GM21786 (cell line): ENCODE measurements at regions not wholly inside any gene's neighbourhood (a gene's known extent, or its start where the extent isn't known, plus 50 kb on each side); places are given as distances from the start of the nearest gene placed in this dataset.

Experiments
- ATAC-seq: cut with Tn5 transposase; IDR thresholded peaks from one replicate; pipeline ENCODE4 v1.9.1; 2021; ENCODE audit not compliant: unreplicated experiment

- no peak for ATAC-seq
These were observed 359.9 kb upstream of the SLC14A2 start for GRCh38 chr18:45255197-45255890.

- ATAC-seq = no peak
These were observed 355.2 kb upstream of the SLC14A2 start for GRCh38 chr18:45260125-45260524.

DNA sequence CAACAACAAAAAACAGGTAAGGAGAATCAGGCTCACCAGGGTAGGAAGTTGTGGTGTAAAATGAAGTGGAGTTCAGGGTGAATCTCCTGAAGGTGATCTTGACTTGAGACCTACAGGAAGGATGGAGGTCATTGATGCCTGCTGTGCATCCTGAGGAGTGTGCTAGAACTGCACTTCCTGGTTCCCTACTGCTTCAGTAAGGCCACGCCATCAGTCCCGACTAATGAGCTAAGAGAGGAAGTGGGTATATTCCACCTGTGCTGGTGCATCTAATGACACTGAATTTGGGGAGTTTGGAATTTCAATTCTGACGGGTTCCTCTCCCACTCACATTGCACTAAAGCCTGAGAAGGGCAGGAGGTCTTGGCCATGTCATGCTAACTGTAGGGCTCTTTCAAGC, 349.3 kb upstream of the SLC14A2 start:
- ATAC-seq = no peak

DNA sequence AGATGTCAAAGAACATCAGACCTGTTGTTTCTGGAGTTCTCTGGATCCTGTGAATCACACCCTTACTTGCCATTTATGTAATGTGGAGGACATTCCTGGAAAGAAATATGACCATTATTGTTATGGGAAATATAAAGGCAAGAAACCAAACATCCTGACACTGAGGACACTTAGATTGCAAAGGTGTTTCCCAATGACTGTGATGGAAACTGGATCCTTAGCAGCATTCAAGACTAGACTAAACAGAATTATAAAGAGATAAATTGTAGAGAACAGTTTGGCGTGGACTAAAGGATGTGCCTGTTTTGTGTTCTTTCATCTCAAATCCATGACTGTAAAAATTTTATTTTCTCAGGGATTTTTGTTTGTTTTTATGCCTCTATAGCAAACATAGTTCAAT, 347.7 kb upstream of the SLC14A2 start:
- no peak for ATAC-seq

DNA sequence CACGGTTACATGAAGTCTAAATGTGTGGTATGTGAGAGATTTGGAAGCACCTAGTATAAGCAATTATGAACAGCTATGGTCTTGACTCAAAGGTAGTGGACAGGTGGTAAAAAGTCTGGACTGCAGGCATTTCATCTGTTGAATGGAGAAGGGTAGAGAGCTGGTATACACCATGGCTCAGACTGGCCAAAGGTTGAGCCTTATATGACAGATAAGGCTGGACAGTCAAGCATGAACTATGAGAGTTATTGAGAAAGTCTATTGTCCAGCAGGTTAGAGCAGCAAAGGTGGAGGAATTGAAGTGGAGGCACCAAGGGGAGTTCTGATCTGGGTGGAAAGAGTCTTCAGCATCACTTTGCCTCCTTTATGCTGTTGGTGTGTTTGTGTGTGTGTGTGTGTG, 346.7 kb upstream of the SLC14A2 start:
- ATAC-seq = no peak

GRCh38 chr18:45270289-45270771, 344.9 kb upstream of the SLC14A2 start:
- no peak for ATAC-seq

DNA sequence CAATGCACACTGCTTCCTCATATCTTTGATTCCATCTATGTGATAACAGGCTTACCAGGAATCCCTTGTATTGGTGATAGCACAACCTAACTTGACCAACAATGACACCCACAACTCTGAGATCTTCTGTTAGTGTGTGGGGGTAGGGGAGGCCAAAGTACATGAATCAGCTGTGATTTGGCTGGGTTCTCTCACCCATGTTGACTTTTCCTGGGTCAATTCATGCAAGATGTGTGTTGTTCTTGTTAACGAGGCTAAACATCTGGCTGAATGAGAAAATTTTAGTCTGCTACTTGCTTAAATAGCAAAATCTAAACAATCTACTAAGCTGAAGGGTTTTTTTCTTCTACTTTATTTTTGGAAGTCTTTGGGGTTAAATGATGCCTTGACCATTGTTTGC, 341.2 kb upstream of the SLC14A2 start:
- no peak for ATAC-seq

- ATAC-seq = no peak
These were observed 339.7 kb upstream of the SLC14A2 start for GRCh38 chr18:45275367-45276113.

DNA sequence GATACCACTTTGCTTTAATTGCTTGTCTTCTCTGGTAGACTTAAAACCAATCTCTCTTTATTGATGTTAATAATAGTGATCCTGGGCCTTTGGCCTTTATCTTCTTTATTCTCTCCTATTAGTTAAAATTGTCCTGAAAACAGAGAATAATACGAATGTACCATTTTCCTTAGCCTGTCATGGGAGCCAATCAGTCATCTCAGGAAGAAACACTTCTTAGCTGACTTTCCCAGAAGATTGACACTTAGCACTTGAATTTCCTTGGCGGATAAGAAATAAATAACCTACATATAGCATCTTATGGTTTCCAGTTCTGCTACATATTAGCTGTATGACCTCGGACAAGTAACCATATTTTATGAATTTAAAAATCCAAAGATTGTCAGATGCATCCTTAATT, 338.4 kb upstream of the SLC14A2 start:
- ATAC-seq = no peak

- no peak for ATAC-seq
These were observed 337.4 kb upstream of the SLC14A2 start for GRCh38 chr18:45277908-45278307.

DNA sequence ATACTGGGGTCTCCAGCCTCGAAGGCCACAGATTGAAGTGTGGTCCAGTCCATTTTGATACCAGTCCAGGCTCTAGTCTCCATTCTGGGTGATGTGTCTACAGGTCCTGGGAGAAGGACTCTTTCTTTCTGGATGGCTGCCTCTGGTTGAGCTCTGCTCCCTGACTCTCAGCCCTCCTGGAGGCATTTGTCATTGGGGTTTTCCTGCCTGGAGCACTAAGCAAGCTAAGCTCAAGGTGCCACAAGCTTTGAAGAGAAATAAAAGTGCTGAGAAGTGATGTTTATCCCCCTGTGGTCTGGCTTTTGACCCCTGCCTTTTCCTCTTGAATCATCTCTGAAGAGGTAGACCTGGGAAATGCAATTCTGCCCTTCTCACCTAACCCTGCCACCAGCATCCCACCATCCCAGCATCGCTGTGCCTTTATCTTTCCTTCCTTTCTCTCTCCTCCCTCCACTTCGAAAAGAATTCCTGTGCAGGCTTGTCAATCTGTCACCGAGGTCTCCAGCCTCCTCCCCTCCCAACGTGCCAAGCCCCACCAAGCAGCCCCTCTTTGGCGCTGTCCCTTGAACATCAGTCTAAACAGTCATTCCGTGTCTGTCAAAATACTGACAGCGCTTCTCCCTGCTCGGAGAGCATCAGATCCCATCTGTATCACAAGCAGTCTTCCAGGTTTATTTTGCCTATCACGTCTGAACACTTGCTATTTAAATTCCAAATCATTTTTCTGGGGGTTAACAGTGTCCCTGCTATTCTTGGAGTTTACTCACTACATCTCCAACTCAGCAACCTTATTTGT, 334.6 kb upstream of the SLC14A2 start:
- no peak for ATAC-seq

- ATAC-seq = no peak
These were observed 333.0 kb upstream of the SLC14A2 start for GRCh38 chr18:45282101-45282812.

DNA sequence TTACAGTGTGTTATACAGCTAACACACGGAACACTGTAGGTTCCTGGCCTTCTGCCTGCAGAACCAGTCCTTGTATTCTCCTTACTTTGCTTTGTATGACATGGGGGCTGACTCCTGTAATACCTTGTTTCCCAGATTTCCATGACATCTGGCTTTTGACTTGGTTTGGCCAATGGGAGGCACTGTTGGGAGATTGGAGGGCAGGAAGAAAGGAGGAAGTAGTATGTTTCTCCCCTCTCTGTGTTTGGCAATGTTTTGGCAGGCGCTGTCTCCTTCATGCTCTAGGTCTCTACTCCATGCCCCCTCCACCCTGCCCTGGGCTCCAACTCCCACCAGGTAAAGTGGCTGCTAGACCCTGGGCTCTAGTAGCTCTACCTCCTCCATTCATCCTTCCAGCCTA, 331.1 kb upstream of the SLC14A2 start:
- ATAC-seq = no peak

DNA sequence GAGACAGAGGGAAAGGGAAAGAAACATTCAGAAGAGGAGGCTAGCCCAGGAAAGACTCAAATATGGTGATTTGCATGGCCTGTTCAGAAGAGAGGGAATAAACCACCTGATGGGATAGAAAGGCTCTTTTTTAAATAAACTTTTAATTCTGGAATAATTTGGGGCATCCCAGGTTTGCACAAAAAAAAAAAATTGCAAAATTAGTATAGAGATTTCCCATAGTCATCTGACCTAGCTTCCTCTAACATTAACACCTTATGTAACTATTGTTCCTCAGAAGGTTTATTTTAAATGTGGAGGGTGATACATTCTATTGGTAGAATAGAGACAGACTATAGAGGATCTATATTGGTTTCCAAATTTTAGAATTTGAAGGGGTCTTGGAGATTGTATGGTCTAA, 330.4 kb upstream of the SLC14A2 start:
- no peak for ATAC-seq

GRCh38 chr18:45285251-45285650, 330.0 kb upstream of the SLC14A2 start:
- no peak for ATAC-seq

DNA sequence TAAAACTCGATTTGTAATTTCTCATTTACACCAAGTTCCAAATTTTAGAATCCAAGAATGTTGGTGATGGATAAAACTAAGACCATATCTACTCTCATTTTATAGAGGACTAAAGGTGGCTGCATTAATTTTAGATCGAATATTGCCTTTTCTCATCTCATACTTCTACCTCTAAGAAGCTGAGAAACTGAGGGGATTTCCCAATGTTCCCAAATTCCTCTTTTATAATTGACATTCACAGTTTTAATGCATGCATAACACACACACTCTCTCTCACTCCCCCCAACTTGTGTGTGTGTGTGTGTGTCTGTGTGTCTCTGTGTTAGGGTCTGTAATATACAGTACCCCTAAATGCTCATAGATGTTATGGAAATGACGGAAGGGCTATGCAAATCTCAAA, 328.8 kb upstream of the SLC14A2 start:
- ATAC-seq = no peak

DNA sequence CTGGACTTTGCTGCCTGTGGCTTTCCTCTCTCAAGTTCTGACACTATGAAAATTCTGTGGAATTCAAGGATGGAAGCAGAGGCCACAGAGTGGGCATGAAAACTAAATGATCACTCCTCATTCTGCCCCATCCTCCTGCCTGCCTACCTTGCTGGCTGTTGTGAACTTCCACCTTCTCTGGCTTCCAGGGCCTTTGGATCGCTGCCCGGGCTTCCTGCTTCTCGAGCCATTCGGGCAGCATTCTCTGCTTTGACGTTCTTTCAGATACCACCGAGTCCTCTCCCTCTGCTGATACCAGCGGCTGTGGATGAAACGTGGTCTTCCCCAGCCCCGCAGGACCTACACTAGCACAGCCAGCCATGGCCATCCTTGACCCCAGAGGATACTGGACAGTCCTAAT, 327.7 kb upstream of the SLC14A2 start:
- no peak for ATAC-seq

DNA sequence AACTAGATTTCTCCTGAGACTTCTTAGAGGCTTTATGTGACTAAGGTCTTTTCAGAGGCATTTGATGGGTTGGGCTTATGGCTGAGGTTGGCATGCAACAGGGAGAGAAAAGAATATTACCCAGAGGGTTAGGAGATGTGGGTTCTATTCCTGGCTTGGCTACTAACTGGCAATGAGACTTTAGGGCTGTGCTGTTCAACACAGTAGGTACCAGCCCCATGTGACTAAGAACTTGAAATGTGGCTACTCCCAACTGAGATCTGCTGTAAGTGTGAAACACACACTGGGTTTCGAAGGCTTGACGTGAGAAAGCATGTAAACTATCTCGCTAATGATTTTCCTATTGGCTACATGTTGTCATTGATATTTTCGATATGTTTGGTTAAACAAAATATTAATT, 324.9 kb upstream of the SLC14A2 start:
- no peak for ATAC-seq

DNA sequence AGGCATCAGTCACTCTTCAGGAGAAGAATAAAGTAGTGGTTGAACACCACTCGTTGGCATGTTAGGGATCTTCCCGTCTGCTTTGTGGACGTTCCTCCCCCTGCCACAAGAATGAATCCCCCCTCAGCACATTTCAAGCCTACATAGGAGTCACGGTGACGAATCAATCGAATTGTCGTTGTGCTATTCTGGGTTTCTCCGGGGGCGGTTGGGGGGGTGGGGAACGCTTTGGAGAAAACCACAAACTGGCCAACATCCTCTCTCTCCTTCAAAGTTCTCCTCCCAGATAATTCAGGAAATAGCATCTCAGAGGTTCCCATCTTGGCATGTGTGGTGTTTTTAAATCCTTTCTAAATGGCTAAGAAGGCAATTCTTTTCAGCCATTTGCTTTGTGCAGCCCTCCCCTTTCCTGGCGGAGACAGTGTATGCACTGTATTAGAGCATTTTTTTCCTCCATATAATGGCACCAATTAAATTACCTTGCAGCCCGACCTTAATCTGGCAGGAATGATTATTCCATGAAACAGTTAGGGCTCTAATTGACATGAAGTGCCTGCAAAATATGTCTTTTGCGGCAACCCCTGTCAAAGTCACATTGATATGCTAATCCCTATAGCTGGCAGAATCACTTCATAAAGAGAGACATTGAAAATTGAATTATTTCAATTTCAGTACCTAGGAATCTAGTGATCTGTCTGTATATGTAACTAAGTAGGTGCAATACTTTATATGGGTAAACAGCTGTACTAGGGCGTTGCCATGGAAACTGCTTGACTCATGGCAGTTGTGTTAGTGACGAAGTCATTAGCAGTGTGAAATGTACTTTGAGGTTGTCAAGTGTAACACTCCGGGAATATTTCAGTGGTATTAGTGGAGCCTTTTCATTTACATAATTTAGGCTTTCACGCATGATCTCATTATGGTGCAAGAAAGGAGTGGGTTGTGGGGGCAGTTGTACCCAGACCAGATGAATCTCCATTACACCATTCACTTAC, 323.4 kb upstream of the SLC14A2 start:
- ATAC-seq = no peak

DNA sequence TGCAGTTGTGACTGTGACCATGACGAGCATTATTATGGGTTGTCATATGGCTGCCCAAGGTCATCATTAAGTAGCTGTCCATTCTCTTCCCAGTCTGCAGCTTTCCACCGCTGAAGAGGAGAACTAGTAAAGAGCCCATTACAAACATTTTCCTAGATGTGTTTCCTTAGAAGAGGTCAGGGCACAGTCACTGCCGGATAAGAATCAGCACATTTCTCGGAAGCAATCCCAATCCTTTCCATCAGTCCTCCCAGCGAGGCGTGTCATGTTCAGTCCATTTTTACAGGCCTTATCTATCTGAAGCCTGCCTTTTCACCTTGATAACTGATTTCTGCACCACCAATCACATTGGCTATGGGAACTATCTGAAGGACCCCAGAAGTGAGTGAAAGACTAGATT, 319.9 kb upstream of the SLC14A2 start:
- no peak for ATAC-seq
